ENCODE measurements at regions not wholly inside any gene's neighbourhood (a gene's known extent, or its start where the extent isn't known, plus 50 kb on each side); places are given as distances from the start of the nearest gene placed in this dataset.

DNA sequence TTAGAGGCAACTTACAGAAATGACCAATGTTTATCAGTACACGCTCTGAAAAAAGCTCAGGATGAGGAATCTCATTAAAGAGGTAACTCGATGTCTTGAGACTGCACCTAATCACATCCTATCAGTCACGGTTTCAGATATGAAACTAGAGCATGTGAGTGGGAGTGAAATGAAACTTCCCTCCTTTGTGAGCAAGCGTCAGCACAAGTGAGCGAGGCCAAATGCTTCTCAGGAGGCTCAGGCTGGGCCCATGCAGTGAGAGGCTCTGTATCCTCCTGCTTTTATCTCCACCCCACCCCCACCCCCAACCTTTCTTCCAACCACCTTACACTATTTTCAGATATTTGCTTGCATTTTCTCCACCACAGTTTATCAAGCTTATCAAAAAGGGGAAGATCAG is 140.8 kb upstream of the RIMS1 start:
- intact Hi-C loops (cut with micrococcal nuclease) (no loop called here), dilution Hi-C loops (cut with MboI; ENCODE audit: extremely low pct_ligation_motif_present, low sequenced_read_pairs) (no loop called here)
- no peaks in the 10 kb centered on the region for H3K36me3 ChIP-seq (ENCODE audit: control insufficient read depth in 2 of 2, extremely low read depth in 1 of 2, insufficient read depth in 2 of 2, low read length in 2 of 2)
- no peaks in the 10 kb centered on the region for H3K79me2 ChIP-seq (ENCODE audit: control insufficient read depth, insufficient read depth, low read length)
- H3K9me1 ChIP-seq (replicated peaks; ENCODE audit: control insufficient read depth, extremely low read depth, insufficient read depth, low read length) = peaks cover 3% of the 10 kb centered on the region
- no peak overlapping the region for H3K9ac ChIP-seq (replicated peaks; ENCODE audit: extremely low read depth, insufficient read depth, low read length)
- no peaks in the 10 kb centered on the region for H3K4me1 ChIP-seq (ENCODE audit: control insufficient read depth, extremely low read depth, insufficient read depth, low read length)
- no peak overlapping the region for H3K4me2 ChIP-seq (ENCODE audit: insufficient read depth, low read length)
- ChIA-PET CTCF (no interaction called here), POLR2A (no interaction called here)
- H4K20me1 ChIP-seq (replicated peaks; ENCODE audit: control insufficient read depth, extremely low read depth, insufficient read depth, low read length) = no peaks in the 10 kb centered on the region
- no peaks in the 10 kb centered on the region for H3K9me3 ChIP-seq (replicated peaks; ENCODE audit: control insufficient read depth, insufficient read depth, low read length)
- BruUV-seq (replicated peaks) = no TSS peak
- no peak for FAIRE-seq
- TF ChIP-seq MYC (IDR thresholded peaks at IDR 0.05; ENCODE audit: low read depth, low read length) = no peak
- TF ChIP-seq MAX (IDR thresholded peaks at IDR 0.05; ENCODE audit: insufficient read depth, insufficient read length) = no peak
- TF ChIP-seq JUN (IDR thresholded peaks at IDR 0.05; ENCODE audit: borderline replicate concordance, insufficient read depth, insufficient read length, low read depth) = no peak
- TF ChIP-seq, protein P1, sequence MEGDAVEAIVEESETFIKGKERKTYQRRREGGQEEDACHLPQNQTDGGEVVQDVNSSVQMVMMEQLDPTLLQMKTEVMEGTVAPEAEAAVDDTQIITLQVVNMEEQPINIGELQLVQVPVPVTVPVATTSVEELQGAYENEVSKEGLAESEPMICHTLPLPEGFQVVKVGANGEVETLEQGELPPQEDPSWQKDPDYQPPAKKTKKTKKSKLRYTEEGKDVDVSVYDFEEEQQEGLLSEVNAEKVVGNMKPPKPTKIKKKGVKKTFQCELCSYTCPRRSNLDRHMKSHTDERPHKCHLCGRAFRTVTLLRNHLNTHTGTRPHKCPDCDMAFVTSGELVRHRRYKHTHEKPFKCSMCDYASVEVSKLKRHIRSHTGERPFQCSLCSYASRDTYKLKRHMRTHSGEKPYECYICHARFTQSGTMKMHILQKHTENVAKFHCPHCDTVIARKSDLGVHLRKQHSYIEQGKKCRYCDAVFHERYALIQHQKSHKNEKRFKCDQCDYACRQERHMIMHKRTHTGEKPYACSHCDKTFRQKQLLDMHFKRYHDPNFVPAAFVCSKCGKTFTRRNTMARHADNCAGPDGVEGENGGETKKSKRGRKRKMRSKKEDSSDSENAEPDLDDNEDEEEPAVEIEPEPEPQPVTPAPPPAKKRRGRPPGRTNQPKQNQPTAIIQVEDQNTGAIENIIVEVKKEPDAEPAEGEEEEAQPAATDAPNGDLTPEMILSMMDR (IDR thresholded peaks at IDR 0.05; ENCODE audit: extremely low read depth in 1 of 2, insufficient read depth in 1 of 2, low read depth in 1 of 2, low read length in 2 of 2) = no peak
- no peak for TF ChIP-seq EZH2 (IDR thresholded peaks at IDR 0.05; ENCODE audit: borderline replicate concordance, low read depth, low read length, severe bottlenecking)
- no peak for TF ChIP-seq FOS (IDR thresholded peaks at IDR 0.05; ENCODE audit: borderline replicate concordance, insufficient read depth, low read length)
- no peak for TF ChIP-seq POLR2AphosphoS5 (IDR thresholded peaks at IDR 0.05; ENCODE audit: insufficient read depth, low read depth, low read length)
- no peaks in the 10 kb centered on the region for H3K27me3 ChIP-seq (ENCODE audit: control insufficient read depth in 2 of 2, insufficient read depth in 2 of 2, low read length in 2 of 2)
- no peak overlapping the region for H3K27ac ChIP-seq (ENCODE audit: insufficient read depth, low read depth, low read length)
- DNase-seq (ENCODE audit: low read depth, low spot score) = no peak
- H3K4me3 ChIP-seq (replicated peaks in 1 of 3; ENCODE audit: insufficient read depth in 1 of 3, low read depth in 1 of 3, low read length in 3 of 3) = no peak overlapping the region
- H2AFZ ChIP-seq (ENCODE audit: low read depth, low read length) = no peak overlapping the region
